ENCODE measurements at regions not wholly inside any gene's neighbourhood (a gene's known extent, or its start where the extent isn't known, plus 50 kb on each side); places are given as distances from the start of the nearest gene placed in this dataset.

GRCh38 chr1:14228677-14229076, 369.8 kb upstream of the KAZN start:
- no CpG with 5 or more reads among the region's 1 CpG for WGBS, 2 donors (ENCODE audit: extremely low coverage in 2 of 2, insufficient read length in 2 of 2, insufficient replicate concordance in 1 of 2)
- no peak overlapping the region for H3K4me2 ChIP-seq (ENCODE audit: insufficient read depth, low read length, poor library complexity, severe bottlenecking)

DNA sequence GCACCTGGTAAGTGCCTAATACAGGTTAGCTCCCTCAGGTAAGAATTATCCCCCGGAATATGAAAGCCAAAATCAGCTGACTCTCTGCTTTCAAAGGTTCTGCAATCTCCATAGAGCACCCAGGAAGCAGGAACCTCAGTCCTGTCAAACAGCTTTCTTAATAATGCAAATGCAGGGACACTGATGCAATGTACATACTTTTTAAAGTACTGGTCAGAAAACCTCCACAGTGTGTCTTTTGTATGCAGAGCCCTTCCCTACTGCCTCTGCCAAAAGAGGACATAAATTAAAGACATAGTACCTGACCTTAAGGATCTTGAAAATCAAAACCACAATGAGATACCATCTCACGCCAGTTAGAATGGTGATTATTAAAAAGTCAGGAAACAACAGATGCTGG, 365.0 kb upstream of the KAZN start:
- Histone ChIP-seq H3K18ac (ENCODE audit: low read length) (no peak overlapping the region), H2BK12ac (ENCODE audit: low read length) (no peak overlapping the region)

More at GRCh38 chr1:14228677-14229076, 369.8 kb upstream of the KAZN start:
- Histone ChIP-seq H2BK5ac (ENCODE audit: low read length) (no peak overlapping the region), H4K91ac (ENCODE audit: low read depth, low read length, poor library complexity) (no peak overlapping the region), H2AFZ (ENCODE audit: low read length) (no peak overlapping the region), H3K27ac (replicated peaks; ENCODE audit: low read length) (no peak overlapping the region), H2AK5ac (ENCODE audit: low read depth, low read length) (no peak overlapping the region), H3K23ac (ENCODE audit: low read depth, low read length, poor library complexity) (no peak overlapping the region), H4K8ac (ENCODE audit: low read depth, low read length) (no peak overlapping the region), H3K9me3 (replicated peaks in 1 of 2; ENCODE audit: control insufficient read depth in 2 of 2, insufficient read depth in 1 of 2, low read depth in 1 of 2, low read length in 2 of 2) (peaks cover 0 to 3% of the 10 kb centered on the region in 2 donors), H3K4ac (ENCODE audit: low read length) (no peak overlapping the region), H3K9ac (ENCODE audit: low read depth, low read length, poor library complexity) (no peak overlapping the region), H3K18ac (ENCODE audit: low read length) (no peak overlapping the region), H3K4me3 (ENCODE audit: low read length in 2 of 2) (no peak overlapping the region), H3K14ac (ENCODE audit: low read length) (no peak overlapping the region), H2BK15ac (ENCODE audit: low read length) (no peak overlapping the region), H3K79me1 (ENCODE audit: low read depth, low read length) (no peaks in the 10 kb centered on the region), H3K27me3 (ENCODE audit: control insufficient read depth in 3 of 3, insufficient read depth in 3 of 3, low read depth in 1 of 3, low read length in 3 of 3) (no peaks in the 10 kb centered on the region), H2BK12ac (ENCODE audit: low read length) (no peak overlapping the region), H3K36me3 (replicated peaks in 1 of 2; ENCODE audit: control insufficient read depth in 2 of 2, insufficient read depth in 2 of 2, low read length in 2 of 2) (no peaks in the 10 kb centered on the region), H3K4me1 (ENCODE audit: control insufficient read depth in 2 of 2, insufficient read depth in 1 of 2, low read depth in 1 of 2, low read length in 2 of 2) (no peaks in the 10 kb centered on the region), H2BK120ac (ENCODE audit: low read depth, low read length) (no peak overlapping the region)
- DNase-seq (ENCODE audit: low spot score), result no peak

GRCh38 chr1:14236097-14236496, 362.4 kb upstream of the KAZN start:
- Histone ChIP-seq H3K4ac (ENCODE audit: low read length) (no peak overlapping the region), H2BK120ac (ENCODE audit: low read depth, low read length) (no peak overlapping the region), H3K18ac (ENCODE audit: low read length) (peak overlapping the region; percentile 62), H2AFZ (ENCODE audit: low read length) (peak overlapping the region; percentile 72), H3K23ac (ENCODE audit: low read depth, low read length, poor library complexity) (no peak overlapping the region), H2BK5ac (ENCODE audit: low read length) (no peak overlapping the region), H3K4me2 (ENCODE audit: insufficient read depth, low read length, poor library complexity, severe bottlenecking) (no peak overlapping the region), H3K27ac (replicated peaks; ENCODE audit: low read length) (no peak overlapping the region), H3K4me3 (ENCODE audit: low read length in 2 of 2) (no peak overlapping the region), H4K8ac (ENCODE audit: low read depth, low read length) (no peak overlapping the region), H2BK15ac (ENCODE audit: low read length) (no peak overlapping the region), H3K27me3 (ENCODE audit: control insufficient read depth in 3 of 3, insufficient read depth in 3 of 3, low read depth in 1 of 3, low read length in 3 of 3) (no peaks in the 10 kb centered on the region), H3K36me3 (replicated peaks in 1 of 2; ENCODE audit: control insufficient read depth in 2 of 2, insufficient read depth in 2 of 2, low read length in 2 of 2) (no peaks in the 10 kb centered on the region), H2BK12ac (ENCODE audit: low read length) (no peak overlapping the region), H4K91ac (ENCODE audit: low read depth, low read length, poor library complexity) (no peak overlapping the region), H3K14ac (ENCODE audit: low read length) (no peak overlapping the region), H3K4me1 (ENCODE audit: control insufficient read depth in 2 of 2, insufficient read depth in 1 of 2, low read depth in 1 of 2, low read length in 2 of 2) (peaks cover 0 to 4% of the 10 kb centered on the region in 2 donors), H2AK5ac (ENCODE audit: low read depth, low read length) (no peak overlapping the region), H3K9me3 (replicated peaks in 1 of 2; ENCODE audit: control insufficient read depth in 2 of 2, insufficient read depth in 1 of 2, low read depth in 1 of 2, low read length in 2 of 2) (peaks cover 0 to 3% of the 10 kb centered on the region in 2 donors), H3K79me1 (ENCODE audit: low read depth, low read length) (no peaks in the 10 kb centered on the region), H3K9ac (ENCODE audit: low read depth, low read length, poor library complexity) (no peak overlapping the region)
- WGBS, 2 donors (ENCODE audit: extremely low coverage in 2 of 2, insufficient read length in 2 of 2, insufficient replicate concordance in 1 of 2), result no CpG with 5 or more reads among the region's 2 CpGs
- DNase-seq (ENCODE audit: low spot score), result no peak

More for the DNA sequence above, 365.0 kb upstream of the KAZN start:
- H3K4me3 ChIP-seq (ENCODE audit: low read length in 2 of 2), result no peak overlapping the region
- DNase-seq (ENCODE audit: low spot score), result no peak
- H3K23ac ChIP-seq (ENCODE audit: low read depth, low read length, poor library complexity), result no peak overlapping the region
- H2AFZ ChIP-seq (ENCODE audit: low read length), result no peak overlapping the region
- H3K9ac ChIP-seq (ENCODE audit: low read depth, low read length, poor library complexity), result no peak overlapping the region
- H3K36me3 ChIP-seq (replicated peaks in 1 of 2; ENCODE audit: control insufficient read depth in 2 of 2, insufficient read depth in 2 of 2, low read length in 2 of 2), result no peaks in the 10 kb centered on the region
- no peak overlapping the region for H3K4ac ChIP-seq (ENCODE audit: low read length)
- no peak overlapping the region for H4K8ac ChIP-seq (ENCODE audit: low read depth, low read length)
- peaks cover 0 to 4% of the 10 kb centered on the region in 2 donors for H3K4me1 ChIP-seq (ENCODE audit: control insufficient read depth in 2 of 2, insufficient read depth in 1 of 2, low read depth in 1 of 2, low read length in 2 of 2)
- H3K4me2 ChIP-seq (ENCODE audit: insufficient read depth, low read length, poor library complexity, severe bottlenecking), result no peak overlapping the region
- H2BK15ac ChIP-seq (ENCODE audit: low read length), result no peak overlapping the region
- H2BK120ac ChIP-seq (ENCODE audit: low read depth, low read length), result no peak overlapping the region
- no peak overlapping the region for H3K14ac ChIP-seq (ENCODE audit: low read length)
- H2BK5ac ChIP-seq (ENCODE audit: low read length), result no peak overlapping the region
- H4K91ac ChIP-seq (ENCODE audit: low read depth, low read length, poor library complexity), result no peak overlapping the region
- no peaks in the 10 kb centered on the region for H3K79me1 ChIP-seq (ENCODE audit: low read depth, low read length)
- peaks cover 0 to 3% of the 10 kb centered on the region in 2 donors for H3K9me3 ChIP-seq (replicated peaks in 1 of 2; ENCODE audit: control insufficient read depth in 2 of 2, insufficient read depth in 1 of 2, low read depth in 1 of 2, low read length in 2 of 2)
- H2AK5ac ChIP-seq (ENCODE audit: low read depth, low read length), result no peak overlapping the region
- H3K27me3 ChIP-seq (ENCODE audit: control insufficient read depth in 3 of 3, insufficient read depth in 3 of 3, low read depth in 1 of 3, low read length in 3 of 3), result no peaks in the 10 kb centered on the region
- no CpG with 5 or more reads among the region's 2 CpGs for WGBS, 2 donors (ENCODE audit: extremely low coverage in 2 of 2, insufficient read length in 2 of 2, insufficient replicate concordance in 1 of 2)
- H3K27ac ChIP-seq (replicated peaks; ENCODE audit: low read length), result no peak overlapping the region

DNA sequence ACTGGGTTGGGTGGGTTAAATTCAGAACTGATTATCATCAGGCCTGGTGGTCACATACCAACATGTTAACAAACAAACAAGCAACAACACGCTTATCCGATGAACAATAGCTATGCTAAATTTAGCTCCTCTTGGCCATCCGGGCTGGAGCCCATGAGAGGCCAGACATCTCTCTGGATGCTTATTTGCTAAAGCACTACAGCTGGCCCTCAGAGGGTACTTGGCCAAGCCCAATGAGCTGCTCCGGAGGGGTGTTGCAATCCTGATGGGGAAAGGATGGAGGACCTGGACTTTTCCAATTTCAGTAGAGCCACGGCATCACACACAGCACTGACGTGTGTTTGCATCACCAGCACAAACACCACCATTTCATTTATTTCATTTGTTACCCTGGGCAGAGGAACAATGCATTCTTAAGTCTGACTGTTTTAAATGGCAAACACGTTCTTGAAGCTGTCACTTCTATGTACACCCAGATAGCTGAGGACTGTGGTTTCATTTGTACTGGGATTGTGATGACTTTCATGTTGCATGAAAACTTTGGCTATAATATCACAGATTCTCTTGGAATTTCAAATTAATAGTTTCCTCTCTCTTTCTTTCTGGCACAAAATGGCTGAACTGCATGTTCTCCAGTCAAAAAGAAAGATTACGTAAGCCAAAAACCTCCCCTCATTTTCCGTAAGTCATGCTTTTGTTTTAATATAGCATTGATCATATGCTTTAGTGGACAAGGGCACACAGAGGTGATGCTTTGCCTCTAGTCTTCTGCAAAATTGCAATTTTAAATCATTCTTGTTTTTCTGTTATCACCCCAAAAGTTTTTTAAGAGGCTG, 359.8 kb upstream of the KAZN start:
- H2BK120ac ChIP-seq (ENCODE audit: low read depth, low read length), result no peak overlapping the region
- no CpG with 5 or more reads among the region's 9 CpGs for WGBS, 2 donors (ENCODE audit: extremely low coverage in 2 of 2, insufficient read length in 2 of 2, insufficient replicate concordance in 1 of 2)
- no peak overlapping the region for H3K4me2 ChIP-seq (ENCODE audit: insufficient read depth, low read length, poor library complexity, severe bottlenecking)
- H3K9me3 ChIP-seq (replicated peaks in 1 of 2; ENCODE audit: control insufficient read depth in 2 of 2, insufficient read depth in 1 of 2, low read depth in 1 of 2, low read length in 2 of 2), result no peaks in the 10 kb centered on the region
- no peak overlapping the region for H2BK15ac ChIP-seq (ENCODE audit: low read length)
- H3K27me3 ChIP-seq (ENCODE audit: control insufficient read depth in 3 of 3, insufficient read depth in 3 of 3, low read depth in 1 of 3, low read length in 3 of 3), result no peaks in the 10 kb centered on the region
- H3K18ac ChIP-seq (ENCODE audit: low read length), result no peak overlapping the region
- H3K14ac ChIP-seq (ENCODE audit: low read length), result no peak overlapping the region
- H3K4me1 ChIP-seq (ENCODE audit: control insufficient read depth in 2 of 2, insufficient read depth in 1 of 2, low read depth in 1 of 2, low read length in 2 of 2), result peaks cover 0 to 23% of the 10 kb centered on the region in 2 donors
- no peak overlapping the region for H4K8ac ChIP-seq (ENCODE audit: low read depth, low read length)
- H3K27ac ChIP-seq (replicated peaks; ENCODE audit: low read length), result no peak overlapping the region
- H2BK12ac ChIP-seq (ENCODE audit: low read length), result no peak overlapping the region
- no peak overlapping the region for H3K4me3 ChIP-seq (ENCODE audit: low read length in 2 of 2)
- H4K91ac ChIP-seq (ENCODE audit: low read depth, low read length, poor library complexity), result no peak overlapping the region
- no peak overlapping the region for H2BK5ac ChIP-seq (ENCODE audit: low read length)
- H2AFZ ChIP-seq (ENCODE audit: low read length), result peak overlapping the region; percentile 60
- no peaks in the 10 kb centered on the region for H3K36me3 ChIP-seq (replicated peaks in 1 of 2; ENCODE audit: control insufficient read depth in 2 of 2, insufficient read depth in 2 of 2, low read length in 2 of 2)
- no peaks in the 10 kb centered on the region for H3K79me1 ChIP-seq (ENCODE audit: low read depth, low read length)
- no peak overlapping the region for H3K23ac ChIP-seq (ENCODE audit: low read depth, low read length, poor library complexity)
- DNase-seq (ENCODE audit: low spot score), result no peak
- no peak overlapping the region for H2AK5ac ChIP-seq (ENCODE audit: low read depth, low read length)
- no peak overlapping the region for H3K4ac ChIP-seq (ENCODE audit: low read length)
- H3K9ac ChIP-seq (ENCODE audit: low read depth, low read length, poor library complexity), result no peak overlapping the region
